ENCODE measurements at regions not wholly inside any gene's neighbourhood (a gene's known extent, or its start where the extent isn't known, plus 50 kb on each side); places are given as distances from the start of the nearest gene placed in this dataset.
A peak's percentile ranks its signal among the peaks of the same experiment; 100 is the strongest.

GRCh38 chr6:44721954-44722578 lies 334.6 kb downstream of the CDC5L start:
- no peak for DNase-seq (ENCODE audit: insufficient read length, low spot score, missing footprints)
- H3K4me1 ChIP-seq (ENCODE audit: insufficient read depth, low read length): no peaks in the 10 kb centered on the region
- H3K4me3 ChIP-seq (ENCODE audit: insufficient read depth, low read length): no peak overlapping the region
- H3K4me2 ChIP-seq (ENCODE audit: insufficient read depth, low read length): no peak overlapping the region
- no peak overlapping the region for H2AFZ ChIP-seq (ENCODE audit: low read length)
- no peaks in the 10 kb centered on the region for H3K79me2 ChIP-seq (ENCODE audit: insufficient read depth, low read length)
- H3K27me3 ChIP-seq (ENCODE audit: insufficient read depth, low read length): no peaks in the 10 kb centered on the region
- H4K20me1 ChIP-seq (ENCODE audit: insufficient read depth, low read length): no peaks in the 10 kb centered on the region
- H3K9me3 ChIP-seq (ENCODE audit: low read depth, low read length): no peaks in the 10 kb centered on the region
- no peak for TF ChIP-seq CTCF (IDR thresholded peaks at IDR 0.05; ENCODE audit: extremely low read depth, low read depth, low read length)
- no peaks in the 10 kb centered on the region for H3K36me3 ChIP-seq (ENCODE audit: insufficient read depth, low read length)
- H3K27ac ChIP-seq (ENCODE audit: low read depth, low read length): no peak overlapping the region

GRCh38 chr6:44722736-44723135 lies 335.2 kb downstream of the CDC5L start:
- no peaks in the 10 kb centered on the region for H3K79me2 ChIP-seq (ENCODE audit: insufficient read depth, low read length)
- no peaks in the 10 kb centered on the region for H3K9me3 ChIP-seq (ENCODE audit: low read depth, low read length)
- H3K27ac ChIP-seq (ENCODE audit: low read depth, low read length): no peak overlapping the region
- no peak overlapping the region for H3K4me2 ChIP-seq (ENCODE audit: insufficient read depth, low read length)
- no peaks in the 10 kb centered on the region for H3K27me3 ChIP-seq (ENCODE audit: insufficient read depth, low read length)
- no peak for DNase-seq (ENCODE audit: insufficient read length, low spot score, missing footprints)
- H2AFZ ChIP-seq (ENCODE audit: low read length): no peak overlapping the region
- no peak for TF ChIP-seq CTCF (IDR thresholded peaks at IDR 0.05; ENCODE audit: extremely low read depth, low read depth, low read length)
- H3K36me3 ChIP-seq (ENCODE audit: insufficient read depth, low read length): no peaks in the 10 kb centered on the region
- H3K4me1 ChIP-seq (ENCODE audit: insufficient read depth, low read length): no peaks in the 10 kb centered on the region
- H4K20me1 ChIP-seq (ENCODE audit: insufficient read depth, low read length): no peaks in the 10 kb centered on the region
- no peak overlapping the region for H3K4me3 ChIP-seq (ENCODE audit: insufficient read depth, low read length)

- no peaks in the 10 kb centered on the region for H3K27me3 ChIP-seq (ENCODE audit: insufficient read depth, low read length)
- H3K4me3 ChIP-seq (ENCODE audit: insufficient read depth, low read length): no peak overlapping the region
- H2AFZ ChIP-seq (ENCODE audit: low read length): no peak overlapping the region
- no peaks in the 10 kb centered on the region for H3K36me3 ChIP-seq (ENCODE audit: insufficient read depth, low read length)
- no peak overlapping the region for H3K27ac ChIP-seq (ENCODE audit: low read depth, low read length)
- H3K4me1 ChIP-seq (ENCODE audit: insufficient read depth, low read length): no peaks in the 10 kb centered on the region
- no peaks in the 10 kb centered on the region for H4K20me1 ChIP-seq (ENCODE audit: insufficient read depth, low read length)
- H3K4me2 ChIP-seq (ENCODE audit: insufficient read depth, low read length): no peak overlapping the region
- H3K79me2 ChIP-seq (ENCODE audit: insufficient read depth, low read length): no peaks in the 10 kb centered on the region
- no peak for TF ChIP-seq CTCF (IDR thresholded peaks at IDR 0.05; ENCODE audit: extremely low read depth, low read depth, low read length)
- DNase-seq (ENCODE audit: insufficient read length, low spot score, missing footprints): no peak
- H3K9me3 ChIP-seq (ENCODE audit: low read depth, low read length): no peaks in the 10 kb centered on the region
Observed at GRCh38 chr6:44723439-44724197, 336.1 kb downstream of the CDC5L start.

GRCh38 chr6:44725070-44725469 lies 337.6 kb downstream of the CDC5L start:
- DNase-seq (ENCODE audit: insufficient read length, low spot score, missing footprints): no peak

More at GRCh38 chr6:44725070-44725469, 337.6 kb downstream of the CDC5L start:
- H3K4me3 ChIP-seq (ENCODE audit: insufficient read depth, low read length): no peak overlapping the region
- TF ChIP-seq CTCF (IDR thresholded peaks at IDR 0.05; ENCODE audit: extremely low read depth, low read depth, low read length): no peak
- H3K4me2 ChIP-seq (ENCODE audit: insufficient read depth, low read length): no peak overlapping the region
- H3K9me3 ChIP-seq (ENCODE audit: low read depth, low read length): no peaks in the 10 kb centered on the region
- H4K20me1 ChIP-seq (ENCODE audit: insufficient read depth, low read length): no peaks in the 10 kb centered on the region
- peak overlapping the region; percentile 58 for H2AFZ ChIP-seq (ENCODE audit: low read length)
- no peak overlapping the region for H3K27ac ChIP-seq (ENCODE audit: low read depth, low read length)
- H3K79me2 ChIP-seq (ENCODE audit: insufficient read depth, low read length): no peaks in the 10 kb centered on the region
- H3K4me1 ChIP-seq (ENCODE audit: insufficient read depth, low read length): no peaks in the 10 kb centered on the region
- H3K27me3 ChIP-seq (ENCODE audit: insufficient read depth, low read length): no peaks in the 10 kb centered on the region
- H3K36me3 ChIP-seq (ENCODE audit: insufficient read depth, low read length): no peaks in the 10 kb centered on the region

All from osteoblast (primary cell).